C4-2B (cell line): ENCODE measurements at regions not wholly inside any gene's neighbourhood (a gene's known extent, or its start where the extent isn't known, plus 50 kb on each side); places are given as distances from the start of the nearest gene placed in this dataset.

Experiments
- H3K27ac ChIP-seq: fragments of 450-650 bp; 2 replicates; pipeline ENCODE4 v1.5.1; 2017
- CTCF ChIP-seq: fragments of 450-650 bp; conservative IDR thresholded peaks from 2 replicates; pipeline ENCODE4 v1.5.1; 2017; ENCODE audit warnings: mild to moderate bottlenecking
- ZFX ChIP-seq: fragments of 450-650 bp; IDR thresholded peaks from 2 replicates; pipeline ENCODE4 v1.6.1; 2017

GRCh38 chr12:86743875-86744536 lies 487.8 kb upstream of the MGAT4C start:
- no peak overlapping the region for H3K27ac ChIP-seq
- TF ChIP-seq ZFX (no peak), CTCF (no peak)

- H3K27ac ChIP-seq = no peak overlapping the region
- no peak for TF ChIP-seq ZFX
- TF ChIP-seq CTCF = no peak
These were observed 485.3 kb upstream of the MGAT4C start for GRCh38 chr12:86741531-86741930.

GRCh38 chr12:86735851-86736250 lies 479.7 kb upstream of the MGAT4C start:
- H3K27ac ChIP-seq = no peak overlapping the region
- TF ChIP-seq CTCF (no peak), ZFX (no peak)

- TF ChIP-seq ZFX (no peak), CTCF (no peak)
- H3K27ac ChIP-seq = no peak overlapping the region
These were observed 478.9 kb upstream of the MGAT4C start for GRCh38 chr12:86735072-86735471.

GRCh38 chr12:86730233-86730632 lies 474.0 kb upstream of the MGAT4C start:
- H3K27ac ChIP-seq = no peak overlapping the region

GRCh38 chr12:86729739-86730138 lies 473.5 kb upstream of the MGAT4C start:
- no peak overlapping the region for H3K27ac ChIP-seq
- TF ChIP-seq ZFX (no peak), CTCF (no peak)

More at GRCh38 chr12:86730233-86730632, 474.0 kb upstream of the MGAT4C start:
- TF ChIP-seq ZFX (no peak), CTCF (no peak)

GRCh38 chr12:86727160-86727559 lies 471.0 kb upstream of the MGAT4C start:
- no peak overlapping the region for H3K27ac ChIP-seq
- TF ChIP-seq ZFX (no peak), CTCF (no peak)
